Nephron progenitor cell (in vitro differentiated cells): ENCODE measurements at regions not wholly inside any gene's neighbourhood (a gene's known extent, or its start where the extent isn't known, plus 50 kb on each side); places are given as distances from the start of the nearest gene placed in this dataset.
"Not testable (repeated sequence)": the region's sequence is repeated elsewhere in the genome, so short reads cannot be mapped to it uniquely, and the experiment has no call there.

Experiments used
- DNase-seq: peaks from one replicate; pipeline ENCODE4 v3.0.0; 2021
- H3K27ac Mint-ChIP-seq: 2 replicates; pipeline ENCODE4 v1.8.0; 2021; ENCODE audit warnings: mild to moderate bottlenecking, moderate library complexity, mixed read lengths
- H3K27me3 Mint-ChIP-seq: 2 replicates; pipeline ENCODE4 v1.8.0; 2021; ENCODE audit warnings: mild to moderate bottlenecking, low read depth, mixed read lengths; ENCODE audit not compliant: poor library complexity
- H3K36me3 Mint-ChIP-seq: 2 replicates; pipeline ENCODE4 v1.8.0; 2021; ENCODE audit warnings: low read depth, mixed read lengths
- H3K4me1 Mint-ChIP-seq: 2 replicates; pipeline ENCODE4 v1.8.0; 2021; ENCODE audit warnings: mixed read lengths
- H3K4me3 Mint-ChIP-seq: 2 replicates; pipeline ENCODE4 v1.8.0; 2021; ENCODE audit warnings: mild to moderate bottlenecking, moderate library complexity, mixed read lengths
- H3K9me3 Mint-ChIP-seq: 2 replicates; pipeline ENCODE4 v1.8.0; 2021; ENCODE audit warnings: mild to moderate bottlenecking, moderate library complexity, mixed read lengths
- TF ChIP-seq, protein P1 (sequence below): fragments of 200-600 bp; sonication (generic); IDR thresholded peaks from 2 replicates; pipeline ENCODE4 v1.5.0; 2021; ENCODE audit warnings: antibody characterized with exemption

GRCh38 chr4:112748352-112748878 lies 111.5 kb downstream of the LARP7 start:
- no peaks in the 10 kb centered on the region for H3K36me3 Mint-ChIP-seq
- TF ChIP-seq, protein P1, sequence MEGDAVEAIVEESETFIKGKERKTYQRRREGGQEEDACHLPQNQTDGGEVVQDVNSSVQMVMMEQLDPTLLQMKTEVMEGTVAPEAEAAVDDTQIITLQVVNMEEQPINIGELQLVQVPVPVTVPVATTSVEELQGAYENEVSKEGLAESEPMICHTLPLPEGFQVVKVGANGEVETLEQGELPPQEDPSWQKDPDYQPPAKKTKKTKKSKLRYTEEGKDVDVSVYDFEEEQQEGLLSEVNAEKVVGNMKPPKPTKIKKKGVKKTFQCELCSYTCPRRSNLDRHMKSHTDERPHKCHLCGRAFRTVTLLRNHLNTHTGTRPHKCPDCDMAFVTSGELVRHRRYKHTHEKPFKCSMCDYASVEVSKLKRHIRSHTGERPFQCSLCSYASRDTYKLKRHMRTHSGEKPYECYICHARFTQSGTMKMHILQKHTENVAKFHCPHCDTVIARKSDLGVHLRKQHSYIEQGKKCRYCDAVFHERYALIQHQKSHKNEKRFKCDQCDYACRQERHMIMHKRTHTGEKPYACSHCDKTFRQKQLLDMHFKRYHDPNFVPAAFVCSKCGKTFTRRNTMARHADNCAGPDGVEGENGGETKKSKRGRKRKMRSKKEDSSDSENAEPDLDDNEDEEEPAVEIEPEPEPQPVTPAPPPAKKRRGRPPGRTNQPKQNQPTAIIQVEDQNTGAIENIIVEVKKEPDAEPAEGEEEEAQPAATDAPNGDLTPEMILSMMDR = no peak
- no peak overlapping the region for H3K4me3 Mint-ChIP-seq
- DNase-seq = no peak
- H3K4me1 Mint-ChIP-seq = peaks cover 27% of the 10 kb centered on the region
- H3K27me3 Mint-ChIP-seq = peaks cover 3% of the 10 kb centered on the region
- H3K27ac Mint-ChIP-seq = no peak overlapping the region
- H3K9me3 Mint-ChIP-seq = no peaks in the 10 kb centered on the region

DNA sequence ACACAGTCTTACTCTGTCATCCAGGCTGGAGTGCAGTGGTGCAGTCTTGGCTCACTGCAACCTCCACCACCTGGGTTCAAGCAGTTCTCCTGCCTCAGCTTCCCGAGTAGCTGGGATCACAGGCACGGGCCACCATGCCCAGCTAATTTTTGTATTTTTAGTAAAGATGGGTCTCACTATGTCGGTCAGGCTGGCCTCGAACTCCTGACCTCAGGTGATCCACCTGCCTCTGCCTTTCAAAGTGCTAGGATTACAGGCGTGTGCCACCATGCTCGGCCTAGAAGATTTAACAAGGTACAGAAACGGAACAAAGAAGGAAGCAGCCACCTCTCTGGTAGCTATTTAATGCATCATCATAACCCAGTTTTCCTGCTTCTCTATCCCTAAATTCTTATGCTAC lies 113.8 kb downstream of the LARP7 start:
- Mint-ChIP-seq H3K4me1 (peaks cover 41% of the 10 kb centered on the region), H3K27ac (peak overlapping the region; percentile 78)
- not testable (repeated sequence) for DNase-seq, H3K36me3 Mint-ChIP-seq, H3K27me3 Mint-ChIP-seq, H3K4me3 Mint-ChIP-seq, H3K9me3 Mint-ChIP-seq

GRCh38 chr4:112751447-112751846 lies 114.5 kb downstream of the LARP7 start:
- peak overlapping the region; percentile 19 for H3K27ac Mint-ChIP-seq
- peaks cover 41% of the 10 kb centered on the region for H3K4me1 Mint-ChIP-seq
- no peaks in the 10 kb centered on the region for H3K9me3 Mint-ChIP-seq
- peaks cover 3% of the 10 kb centered on the region for H3K27me3 Mint-ChIP-seq
- H3K4me3 Mint-ChIP-seq = no peak overlapping the region
- TF ChIP-seq, protein P1 = no peak
- H3K36me3 Mint-ChIP-seq = no peaks in the 10 kb centered on the region
- DNase-seq = no peak

DNA sequence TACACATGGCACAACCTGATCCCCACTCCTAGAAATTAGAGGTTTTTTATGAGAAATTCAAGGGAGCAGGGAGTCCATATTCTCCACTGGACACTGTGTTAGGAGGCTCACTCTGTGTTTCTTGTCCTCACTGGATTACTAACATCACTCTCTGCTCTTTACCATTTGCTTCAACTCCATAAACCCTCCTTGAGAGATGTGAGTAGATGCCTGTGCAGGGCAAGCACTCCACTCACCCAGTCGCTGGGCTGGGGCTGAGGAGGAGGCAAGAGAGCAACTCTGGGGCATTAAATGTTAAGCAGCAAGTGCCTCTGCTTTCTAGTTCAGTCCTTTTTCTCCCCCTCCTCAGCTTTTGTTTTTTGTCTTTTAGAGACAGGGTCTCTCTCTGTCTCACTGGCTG lies 115.1 kb downstream of the LARP7 start:
- no peak for DNase-seq
- Mint-ChIP-seq H3K9me3 (no peaks in the 10 kb centered on the region), H3K36me3 (no peaks in the 10 kb centered on the region), H3K27me3 (peaks cover 3% of the 10 kb centered on the region), H3K27ac (peak overlapping the region; percentile 94), H3K4me1 (peaks cover 41% of the 10 kb centered on the region), H3K4me3 (no peak overlapping the region)
- TF ChIP-seq, protein P1 = no peak

DNA sequence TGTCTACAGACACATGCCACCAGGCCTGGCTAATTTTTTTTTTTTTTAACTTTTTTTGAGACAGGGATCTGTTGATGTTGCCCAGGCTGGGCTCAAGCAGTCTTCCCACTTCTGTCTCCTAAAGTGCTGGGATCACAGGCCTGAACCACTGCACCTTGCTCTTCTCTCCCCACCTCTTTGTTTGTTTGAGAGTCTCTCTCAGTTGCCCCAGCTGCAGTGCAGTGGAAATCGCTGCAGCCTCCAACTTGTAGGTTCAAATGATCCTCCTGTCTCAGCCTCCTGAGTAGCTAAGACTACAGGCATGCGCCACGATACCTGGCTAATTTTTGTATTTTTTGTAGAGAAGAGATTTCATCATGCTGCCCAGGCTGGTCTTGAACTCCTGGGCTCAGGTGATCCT lies 115.6 kb downstream of the LARP7 start:
- no peaks in the 10 kb centered on the region for H3K9me3 Mint-ChIP-seq
- peaks cover 41% of the 10 kb centered on the region for H3K4me1 Mint-ChIP-seq
- no peak for DNase-seq
- TF ChIP-seq, protein P1 = no peak
- peaks cover 1% of the 10 kb centered on the region for H3K27me3 Mint-ChIP-seq
- no peaks in the 10 kb centered on the region for H3K36me3 Mint-ChIP-seq
- no peak overlapping the region for H3K4me3 Mint-ChIP-seq
- peak overlapping the region; percentile 94 for H3K27ac Mint-ChIP-seq

DNA sequence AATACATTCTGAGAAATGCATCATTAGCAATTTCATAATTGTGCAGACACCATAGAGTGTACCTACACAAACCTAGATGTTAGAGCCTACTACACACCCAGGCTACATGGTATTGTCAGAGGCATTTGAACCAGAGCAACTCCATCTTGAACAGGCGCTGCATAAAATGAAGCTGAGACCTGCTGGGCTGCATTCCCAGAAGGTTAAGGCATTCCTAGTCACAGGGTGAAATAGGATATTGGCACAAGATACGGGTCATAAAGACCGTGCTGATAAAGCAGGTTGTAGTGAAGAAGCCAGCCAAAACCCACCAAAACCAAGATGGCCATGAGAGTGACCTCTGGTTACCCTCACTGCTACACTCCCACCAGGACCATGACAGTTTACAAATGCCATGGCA lies 116.4 kb downstream of the LARP7 start:
- TF ChIP-seq, protein P1 = no peak
- peak overlapping the region; percentile 94 for H3K27ac Mint-ChIP-seq
- no peaks in the 10 kb centered on the region for H3K27me3 Mint-ChIP-seq
- H3K36me3 Mint-ChIP-seq = no peaks in the 10 kb centered on the region
- no peaks in the 10 kb centered on the region for H3K9me3 Mint-ChIP-seq
- no peak overlapping the region for H3K4me3 Mint-ChIP-seq
- no peak for DNase-seq
- peaks cover 41% of the 10 kb centered on the region for H3K4me1 Mint-ChIP-seq
